ENCODE measurements at regions not wholly inside any gene's neighbourhood (a gene's known extent, or its start where the extent isn't known, plus 50 kb on each side); places are given as distances from the start of the nearest gene placed in this dataset.

DNA sequence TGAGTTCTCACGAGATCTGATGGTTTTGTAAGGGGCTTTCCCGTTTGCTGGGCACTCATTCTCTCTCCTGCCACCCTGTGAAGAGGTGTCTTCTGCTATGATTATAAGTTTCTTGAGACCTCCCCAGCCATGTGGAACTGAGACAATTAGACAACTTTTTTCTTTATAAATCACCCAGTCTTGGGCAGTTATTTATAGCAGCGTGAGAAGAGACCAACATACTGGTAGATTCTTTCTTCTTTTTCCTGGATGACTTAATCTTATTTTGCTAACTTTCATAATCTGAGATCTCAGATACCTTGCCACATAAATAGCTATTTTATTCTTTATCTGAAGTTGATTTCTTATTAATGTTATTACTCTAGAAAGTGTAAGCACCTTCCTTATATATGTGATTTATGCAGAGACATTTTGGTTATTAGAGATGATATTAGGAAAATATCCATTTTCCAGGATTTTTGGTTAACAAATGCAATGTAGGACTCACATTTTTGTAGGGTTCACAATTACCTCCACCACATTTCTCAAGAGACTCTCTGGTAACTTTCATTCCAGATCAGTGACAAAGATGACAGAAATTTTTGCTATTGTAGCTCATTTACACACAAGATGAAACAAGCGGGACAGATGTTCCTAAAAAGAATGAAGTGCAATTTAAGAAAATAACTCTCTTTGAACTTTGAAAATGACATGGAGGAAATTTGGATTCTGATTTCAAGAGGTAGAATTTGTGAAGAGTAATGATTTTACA is 97.9 kb upstream of the RND3 start:
- no peak overlapping the region for H3K4me3 ChIP-seq (ENCODE audit: insufficient read depth, low read length)
- H3K36me3 ChIP-seq (ENCODE audit: insufficient read depth, low read length): no peaks in the 10 kb centered on the region
- H3K4me1 ChIP-seq (ENCODE audit: insufficient read depth, low read length): peaks cover 33% of the 10 kb centered on the region
- no peaks in the 10 kb centered on the region for H3K27me3 ChIP-seq (ENCODE audit: insufficient read depth, low read length)
- H3K27ac ChIP-seq (ENCODE audit: low read depth, low read length): peak overlapping the region; percentile 79
- no peaks in the 10 kb centered on the region for H4K20me1 ChIP-seq (ENCODE audit: insufficient read depth, low read length)
- H3K79me2 ChIP-seq (ENCODE audit: insufficient read depth, low read length): no peaks in the 10 kb centered on the region
- TF ChIP-seq, protein P1, sequence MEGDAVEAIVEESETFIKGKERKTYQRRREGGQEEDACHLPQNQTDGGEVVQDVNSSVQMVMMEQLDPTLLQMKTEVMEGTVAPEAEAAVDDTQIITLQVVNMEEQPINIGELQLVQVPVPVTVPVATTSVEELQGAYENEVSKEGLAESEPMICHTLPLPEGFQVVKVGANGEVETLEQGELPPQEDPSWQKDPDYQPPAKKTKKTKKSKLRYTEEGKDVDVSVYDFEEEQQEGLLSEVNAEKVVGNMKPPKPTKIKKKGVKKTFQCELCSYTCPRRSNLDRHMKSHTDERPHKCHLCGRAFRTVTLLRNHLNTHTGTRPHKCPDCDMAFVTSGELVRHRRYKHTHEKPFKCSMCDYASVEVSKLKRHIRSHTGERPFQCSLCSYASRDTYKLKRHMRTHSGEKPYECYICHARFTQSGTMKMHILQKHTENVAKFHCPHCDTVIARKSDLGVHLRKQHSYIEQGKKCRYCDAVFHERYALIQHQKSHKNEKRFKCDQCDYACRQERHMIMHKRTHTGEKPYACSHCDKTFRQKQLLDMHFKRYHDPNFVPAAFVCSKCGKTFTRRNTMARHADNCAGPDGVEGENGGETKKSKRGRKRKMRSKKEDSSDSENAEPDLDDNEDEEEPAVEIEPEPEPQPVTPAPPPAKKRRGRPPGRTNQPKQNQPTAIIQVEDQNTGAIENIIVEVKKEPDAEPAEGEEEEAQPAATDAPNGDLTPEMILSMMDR (IDR thresholded peaks at IDR 0.05; ENCODE audit: extremely low read depth, low read depth, low read length): no peak
- DNase-seq (ENCODE audit: insufficient read length, low spot score, missing footprints): no peak
- H2AFZ ChIP-seq (ENCODE audit: low read length): no peak overlapping the region
- H3K9me3 ChIP-seq (ENCODE audit: low read depth, low read length): no peaks in the 10 kb centered on the region
- H3K4me2 ChIP-seq (ENCODE audit: insufficient read depth, low read length): no peak overlapping the region

DNA sequence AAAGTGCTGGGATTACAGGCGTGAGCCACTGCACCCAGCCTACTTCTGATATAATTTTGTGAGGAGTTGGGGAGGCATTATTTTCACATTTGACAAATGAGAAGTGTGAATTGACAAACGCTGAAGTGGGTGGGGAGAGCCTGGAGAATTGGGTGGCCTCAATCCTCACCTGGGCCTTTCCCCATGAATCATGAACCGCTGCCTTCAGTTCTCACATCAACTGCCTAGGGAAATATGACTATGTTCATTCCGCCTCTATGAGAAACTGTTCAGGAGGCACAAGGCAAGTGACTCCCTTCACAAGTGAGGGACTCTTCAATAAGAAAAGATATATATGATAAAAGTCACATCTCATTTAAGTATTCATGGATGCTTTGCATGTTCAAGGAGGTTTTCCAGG is 96.6 kb upstream of the RND3 start:
- no peak overlapping the region for H3K4me3 ChIP-seq (ENCODE audit: insufficient read depth, low read length)
- H3K79me2 ChIP-seq (ENCODE audit: insufficient read depth, low read length): no peaks in the 10 kb centered on the region
- no peaks in the 10 kb centered on the region for H4K20me1 ChIP-seq (ENCODE audit: insufficient read depth, low read length)
- H3K9me3 ChIP-seq (ENCODE audit: low read depth, low read length): no peaks in the 10 kb centered on the region
- H2AFZ ChIP-seq (ENCODE audit: low read length): no peak overlapping the region
- H3K27ac ChIP-seq (ENCODE audit: low read depth, low read length): no peak overlapping the region
- no peaks in the 10 kb centered on the region for H3K36me3 ChIP-seq (ENCODE audit: insufficient read depth, low read length)
- H3K4me1 ChIP-seq (ENCODE audit: insufficient read depth, low read length): peaks cover 33% of the 10 kb centered on the region
- no peaks in the 10 kb centered on the region for H3K27me3 ChIP-seq (ENCODE audit: insufficient read depth, low read length)
- H3K4me2 ChIP-seq (ENCODE audit: insufficient read depth, low read length): no peak overlapping the region
- TF ChIP-seq, protein P1 (IDR thresholded peaks at IDR 0.05; ENCODE audit: extremely low read depth, low read depth, low read length): no peak
- DNase-seq (ENCODE audit: insufficient read length, low spot score, missing footprints): no peak

DNA sequence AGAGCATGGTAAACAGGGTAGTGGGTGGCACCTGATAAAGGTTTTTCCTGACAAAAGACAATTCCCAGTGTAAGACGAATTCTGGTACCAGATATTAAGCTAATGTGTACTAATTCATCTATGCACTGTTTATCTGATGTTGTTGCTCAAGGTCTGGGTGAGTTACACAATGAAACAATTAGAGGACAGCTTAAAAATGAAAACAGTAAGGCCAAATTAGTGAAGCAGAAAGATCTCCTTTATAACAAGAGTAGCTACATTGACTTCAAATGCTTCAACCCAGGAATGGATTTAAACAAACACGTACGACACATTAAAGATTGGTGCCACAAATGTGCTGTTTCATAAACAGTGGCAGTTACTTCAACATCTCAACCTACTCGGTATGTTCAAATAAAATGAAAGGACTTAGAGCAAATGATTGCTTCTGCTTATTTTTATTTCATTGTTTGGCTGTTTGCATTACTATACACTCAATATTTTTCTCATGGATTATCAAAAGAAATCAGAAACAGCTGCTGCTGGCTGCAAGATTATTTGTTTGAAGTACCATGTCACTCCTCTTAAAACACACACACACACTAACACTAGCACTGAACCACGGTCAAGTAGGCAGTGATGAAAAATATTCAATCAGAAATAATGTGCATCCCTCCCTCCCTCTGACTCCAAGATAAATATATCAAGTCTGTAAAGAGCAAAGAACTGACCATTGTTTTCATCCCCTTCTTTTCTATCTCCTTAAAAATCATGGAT is 94.4 kb upstream of the RND3 start:
- H2AFZ ChIP-seq (ENCODE audit: low read length): peak overlapping the region; percentile 66
- H4K20me1 ChIP-seq (ENCODE audit: insufficient read depth, low read length): no peaks in the 10 kb centered on the region
- TF ChIP-seq, protein P1 (IDR thresholded peaks at IDR 0.05; ENCODE audit: extremely low read depth, low read depth, low read length): no peak
- DNase-seq (ENCODE audit: insufficient read length, low spot score, missing footprints): no peak
- no peaks in the 10 kb centered on the region for H3K27me3 ChIP-seq (ENCODE audit: insufficient read depth, low read length)
- H3K36me3 ChIP-seq (ENCODE audit: insufficient read depth, low read length): no peaks in the 10 kb centered on the region
- no peak overlapping the region for H3K27ac ChIP-seq (ENCODE audit: low read depth, low read length)
- no peak overlapping the region for H3K4me3 ChIP-seq (ENCODE audit: insufficient read depth, low read length)
- no peak overlapping the region for H3K4me2 ChIP-seq (ENCODE audit: insufficient read depth, low read length)
- no peaks in the 10 kb centered on the region for H3K79me2 ChIP-seq (ENCODE audit: insufficient read depth, low read length)
- peaks cover 20% of the 10 kb centered on the region for H3K4me1 ChIP-seq (ENCODE audit: insufficient read depth, low read length)
- H3K9me3 ChIP-seq (ENCODE audit: low read depth, low read length): peaks cover 6% of the 10 kb centered on the region

DNA sequence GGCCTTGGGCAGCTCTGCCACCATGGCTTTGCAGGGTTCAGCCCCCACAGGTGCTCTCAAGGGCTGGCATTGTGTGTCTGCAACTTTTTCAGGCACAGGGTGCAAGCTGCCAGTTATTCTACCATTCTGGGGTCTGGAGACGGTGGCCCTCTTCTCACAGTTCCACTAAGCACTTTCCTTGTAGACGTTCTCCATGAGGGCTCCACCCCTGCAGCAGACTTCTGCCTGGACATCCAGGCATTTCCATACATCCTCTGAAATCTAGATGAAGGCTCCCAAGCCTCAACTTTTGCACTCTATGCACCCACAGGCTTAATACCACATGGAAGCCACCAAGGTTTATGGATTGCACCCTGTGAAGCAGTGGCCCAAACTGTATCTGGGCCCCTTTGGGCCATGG is 91.0 kb upstream of the RND3 start:
- DNase-seq (ENCODE audit: insufficient read length, low spot score, missing footprints): no peak
- Histone ChIP-seq H3K4me3 (ENCODE audit: insufficient read depth, low read length) (no peak overlapping the region), H3K36me3 (ENCODE audit: insufficient read depth, low read length) (no peaks in the 10 kb centered on the region), H2AFZ (ENCODE audit: low read length) (no peak overlapping the region), H4K20me1 (ENCODE audit: insufficient read depth, low read length) (no peaks in the 10 kb centered on the region), H3K9me3 (ENCODE audit: low read depth, low read length) (peaks cover 6% of the 10 kb centered on the region), H3K79me2 (ENCODE audit: insufficient read depth, low read length) (no peaks in the 10 kb centered on the region), H3K4me1 (ENCODE audit: insufficient read depth, low read length) (no peaks in the 10 kb centered on the region), H3K27ac (ENCODE audit: low read depth, low read length) (no peak overlapping the region), H3K4me2 (ENCODE audit: insufficient read depth, low read length) (no peak overlapping the region), H3K27me3 (ENCODE audit: insufficient read depth, low read length) (no peaks in the 10 kb centered on the region)
- TF ChIP-seq, protein P1 (IDR thresholded peaks at IDR 0.05; ENCODE audit: extremely low read depth, low read depth, low read length): no peak

Data from osteoblast (primary cell).